NCI-H1105 treated with DMSO at 0.1 percent for 48 hours (cell line): ENCODE measurements at regions not wholly inside any gene's neighbourhood (a gene's known extent, or its start where the extent isn't known, plus 50 kb on each side); places are given as distances from the start of the nearest gene placed in this dataset.

Experiments used
- DNase-seq: peaks from one replicate; lab custom pipeline; 2025; lab: John Stamatoyannopoulos, UW

DNA sequence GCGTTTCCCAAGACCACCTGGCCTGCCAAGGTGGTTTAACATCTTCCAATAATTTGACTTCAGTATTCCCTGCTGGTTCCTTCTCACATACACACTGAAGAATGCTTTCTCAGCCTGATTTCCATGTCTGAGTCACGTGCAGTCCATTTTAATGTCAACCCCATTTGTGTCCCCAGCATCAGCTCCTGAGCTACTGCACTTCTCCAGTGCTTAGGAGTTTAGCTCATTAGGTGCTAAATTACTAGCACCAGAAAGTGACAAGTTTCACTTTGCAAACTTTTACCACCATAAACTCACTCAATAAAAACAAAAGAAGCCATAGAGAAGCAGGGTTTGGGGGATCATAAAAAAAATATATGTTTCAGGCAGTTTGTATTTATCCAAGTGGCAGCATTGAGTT, 279.3 kb upstream of the SORCS1 start:
- DNase-seq, result no peak

GRCh38 chr10:107443326-107443725, 278.8 kb upstream of the SORCS1 start:
- no peak for DNase-seq

- no peak for DNase-seq
Measured at GRCh38 chr10:107442035-107442505, 277.6 kb upstream of the SORCS1 start.

DNA sequence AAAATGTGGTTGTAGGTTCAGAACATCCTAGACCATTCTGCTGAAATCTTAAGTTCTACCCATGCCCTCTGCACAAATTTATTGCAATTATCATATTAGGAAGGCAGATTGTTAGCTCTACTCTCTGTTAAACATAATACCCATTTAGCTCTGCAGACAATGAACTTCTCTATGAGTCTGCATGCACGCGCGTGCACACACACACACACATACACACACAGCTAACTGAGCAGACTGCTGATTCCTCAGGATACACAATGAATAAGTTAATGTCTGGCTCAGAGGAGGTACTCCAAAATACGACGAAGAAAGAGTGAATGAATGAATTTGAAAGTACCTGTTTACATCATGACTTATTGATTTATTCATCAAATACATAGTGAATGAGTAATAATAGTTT, 276.2 kb upstream of the SORCS1 start:
- no peak for DNase-seq

DNA sequence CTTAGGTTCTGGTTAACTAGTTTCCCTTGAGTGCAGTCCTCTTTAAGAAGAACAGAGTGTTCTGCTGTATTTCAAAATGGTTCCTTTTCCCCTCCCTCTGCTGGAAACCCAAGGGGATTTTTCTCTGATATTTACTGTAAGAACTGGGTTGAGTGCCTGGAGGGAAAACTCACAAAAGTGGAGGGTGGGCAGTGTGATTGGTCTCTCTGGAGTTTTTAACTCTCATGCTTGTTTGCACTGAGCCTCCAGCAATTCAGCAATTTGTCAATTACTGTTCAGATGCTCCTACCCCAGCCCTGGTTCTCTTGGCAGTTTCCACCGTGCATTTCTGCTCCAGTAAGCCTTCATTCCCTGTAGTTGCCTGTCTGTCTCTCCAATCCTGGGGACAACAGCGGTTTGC, 273.4 kb upstream of the SORCS1 start:
- DNase-seq, result no peak

GRCh38 chr10:107436568-107436967, 272.1 kb upstream of the SORCS1 start:
- no peak for DNase-seq

DNA sequence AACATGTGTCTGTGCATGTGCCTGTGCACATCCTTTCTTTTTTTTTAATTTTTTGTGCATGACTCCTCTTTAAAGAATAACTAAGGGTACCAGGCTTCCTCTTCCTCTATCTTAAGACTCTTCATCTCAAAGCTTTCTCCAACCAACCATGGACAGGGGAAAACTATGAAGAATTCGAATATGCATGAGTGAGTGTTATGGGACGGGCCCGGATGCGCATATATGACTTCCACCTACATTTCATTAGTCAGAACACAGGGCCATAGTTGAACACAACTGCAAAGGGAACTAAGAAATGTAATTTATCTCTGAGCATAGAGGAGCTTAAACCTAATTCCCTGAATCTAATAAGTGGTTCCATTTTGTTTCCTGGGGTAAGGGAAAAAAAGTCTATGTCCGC, 270.3 kb upstream of the SORCS1 start:
- no peak for DNase-seq

DNA sequence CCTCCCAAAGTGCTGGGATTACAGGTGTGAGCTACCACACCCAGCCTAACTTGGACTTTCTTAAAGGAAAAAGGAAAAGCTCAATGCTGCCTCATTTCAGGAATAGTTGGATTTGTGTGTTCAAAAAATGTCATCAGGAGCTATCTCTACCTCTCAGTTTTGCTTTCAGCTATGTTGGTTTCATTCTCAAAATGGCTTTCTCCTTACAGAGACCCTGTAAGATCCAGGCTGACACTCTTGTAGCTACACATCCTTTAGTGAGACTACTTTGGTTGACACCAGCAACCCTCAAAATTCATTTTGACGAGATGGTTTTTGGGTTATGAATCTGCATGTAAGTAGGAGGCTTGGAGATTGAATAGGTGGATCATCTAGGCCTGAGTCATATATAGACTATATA, 269.7 kb upstream of the SORCS1 start:
- no peak for DNase-seq

DNA sequence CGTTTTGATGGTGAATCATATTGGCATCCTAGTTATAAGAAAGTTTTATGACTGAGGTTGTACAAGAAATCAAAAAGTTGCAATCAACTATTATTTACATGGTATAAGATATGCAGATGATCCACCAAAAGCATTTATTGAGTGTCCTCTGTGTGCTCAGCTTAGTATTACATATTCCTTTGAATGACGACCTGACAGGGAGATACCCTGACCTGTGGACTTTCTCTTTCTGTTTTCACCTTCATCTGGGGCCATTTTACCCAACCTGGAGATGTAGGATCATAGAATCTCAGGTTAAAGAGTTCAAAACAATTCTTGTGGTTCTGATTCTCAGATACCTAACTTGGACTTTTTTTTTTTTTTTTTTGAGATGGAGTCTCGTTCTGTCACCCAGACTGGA, 269.1 kb upstream of the SORCS1 start:
- no peak for DNase-seq

GRCh38 chr10:107430446-107430845, 265.9 kb upstream of the SORCS1 start:
- DNase-seq, result no peak

DNA sequence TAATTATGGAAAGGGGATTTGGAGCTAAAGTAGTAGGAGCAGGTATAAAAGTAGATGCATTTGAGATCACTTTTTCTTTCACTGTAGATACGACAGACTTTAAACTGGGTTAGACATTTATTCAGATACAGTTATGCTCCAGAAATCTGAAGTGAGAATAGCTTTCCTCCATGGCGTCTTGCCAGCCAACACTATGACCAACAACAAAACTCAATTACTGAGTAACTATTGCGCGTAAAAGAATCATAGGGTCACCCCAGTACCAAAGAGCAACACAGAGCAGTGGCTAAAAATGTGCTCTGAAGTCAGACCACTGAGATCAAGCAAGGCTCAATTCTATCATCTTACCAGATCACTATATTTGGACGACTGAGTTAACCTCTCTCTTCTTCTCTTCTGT, 262.5 kb upstream of the SORCS1 start:
- no peak for DNase-seq

DNA sequence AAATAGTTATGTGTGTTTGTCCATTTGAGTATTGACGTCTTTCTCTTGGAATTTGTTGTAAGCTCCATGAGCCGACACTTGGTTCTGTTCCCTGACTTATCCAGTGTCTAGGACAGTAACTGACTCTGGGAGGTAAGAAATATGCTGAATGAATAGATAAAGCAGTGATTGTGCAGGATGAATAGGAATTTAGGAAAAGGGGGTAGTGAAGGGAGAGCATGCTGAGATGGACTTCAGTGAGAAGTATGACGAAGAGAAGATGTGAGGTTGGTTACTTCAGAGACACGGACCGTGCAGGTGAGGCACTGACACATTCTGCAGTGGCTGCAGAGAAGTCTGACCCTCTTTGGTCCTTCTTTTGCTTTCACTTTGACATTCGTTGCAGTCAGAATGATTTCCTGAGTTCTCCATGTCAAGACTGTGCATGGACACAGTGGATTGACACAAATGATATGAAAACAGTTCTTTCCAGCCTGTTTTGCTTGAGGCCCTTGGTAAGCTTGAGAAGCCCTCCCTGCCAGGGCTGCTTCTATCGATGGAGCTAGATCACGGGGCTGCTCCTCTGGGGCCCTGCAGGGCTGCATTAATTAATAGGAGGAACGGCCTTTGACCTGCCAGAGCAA, 261.5 kb upstream of the SORCS1 start:
- DNase-seq, result no peak

DNA sequence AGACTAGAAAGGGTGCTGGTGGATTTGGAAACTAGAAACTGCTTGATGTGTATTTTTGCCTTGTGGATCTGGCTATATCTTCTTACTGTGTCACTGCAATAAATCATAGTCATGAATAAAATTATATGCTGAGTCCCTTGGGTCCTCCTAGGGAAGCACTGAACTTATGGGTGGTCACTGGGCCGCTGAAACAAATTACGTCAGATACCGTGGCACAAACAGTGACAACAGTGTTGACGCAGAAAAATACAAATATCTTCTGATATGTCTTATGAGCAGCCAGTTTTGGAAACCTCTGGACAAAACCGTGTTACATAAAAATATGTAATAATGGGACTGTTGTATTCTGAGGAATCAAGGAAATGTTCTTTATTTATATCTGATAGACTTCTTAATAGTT, 260.1 kb upstream of the SORCS1 start:
- no peak for DNase-seq

- no peak for DNase-seq
Measured at GRCh38 chr10:107423903-107424302, 259.4 kb upstream of the SORCS1 start.

- DNase-seq, result no peak
Measured at GRCh38 chr10:107422681-107423080, 258.2 kb upstream of the SORCS1 start.

GRCh38 chr10:107420196-107420595, 255.7 kb upstream of the SORCS1 start:
- no peak for DNase-seq

GRCh38 chr10:107418085-107418806, 253.7 kb upstream of the SORCS1 start:
- DNase-seq, result no peak

DNA sequence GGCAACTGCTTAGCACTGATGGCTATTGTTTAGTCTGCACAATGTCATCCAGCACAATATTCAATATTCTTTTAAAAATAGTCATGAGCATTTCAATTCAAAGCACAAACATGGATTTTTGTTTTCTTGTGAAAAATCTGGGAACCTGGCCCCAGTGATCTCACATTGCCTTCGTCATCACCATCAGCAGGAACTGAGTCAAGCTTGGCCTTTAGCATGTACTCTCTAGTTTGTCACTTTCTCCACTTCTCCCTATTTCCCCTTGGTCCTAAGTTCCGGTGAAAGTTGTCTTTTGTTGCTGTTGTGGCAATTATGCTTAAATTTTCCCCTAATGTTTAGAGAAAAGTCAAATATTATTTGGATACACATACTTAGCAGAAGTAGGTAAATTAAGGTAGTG, 252.9 kb upstream of the SORCS1 start:
- DNase-seq, result no peak

DNA sequence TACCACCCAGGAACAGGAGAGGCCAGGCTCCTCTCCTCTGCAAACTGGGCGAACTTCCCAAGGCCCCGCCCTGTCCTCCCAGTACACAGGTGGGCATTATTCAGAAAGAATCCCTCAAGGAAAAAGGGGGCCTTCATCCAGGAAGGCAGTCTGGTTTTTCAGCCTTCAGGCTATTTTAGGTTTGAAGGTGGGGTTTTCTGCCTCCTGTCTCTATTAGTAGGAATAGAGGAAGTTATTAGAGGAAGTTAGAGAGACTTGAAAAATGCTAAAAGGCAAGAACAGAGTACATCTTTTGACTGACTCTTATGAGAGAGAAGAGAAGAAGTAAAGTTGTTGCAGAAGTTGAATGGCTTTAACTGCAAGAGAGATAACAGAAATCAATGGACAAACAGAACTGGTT, 250.9 kb upstream of the SORCS1 start:
- DNase-seq, result no peak

GRCh38 chr10:107413971-107414370, 249.5 kb upstream of the SORCS1 start:
- no peak for DNase-seq

- peak; percentile 4 for DNase-seq
Measured at GRCh38 chr10:107409522-107409921, 245.0 kb upstream of the SORCS1 start.

DNA sequence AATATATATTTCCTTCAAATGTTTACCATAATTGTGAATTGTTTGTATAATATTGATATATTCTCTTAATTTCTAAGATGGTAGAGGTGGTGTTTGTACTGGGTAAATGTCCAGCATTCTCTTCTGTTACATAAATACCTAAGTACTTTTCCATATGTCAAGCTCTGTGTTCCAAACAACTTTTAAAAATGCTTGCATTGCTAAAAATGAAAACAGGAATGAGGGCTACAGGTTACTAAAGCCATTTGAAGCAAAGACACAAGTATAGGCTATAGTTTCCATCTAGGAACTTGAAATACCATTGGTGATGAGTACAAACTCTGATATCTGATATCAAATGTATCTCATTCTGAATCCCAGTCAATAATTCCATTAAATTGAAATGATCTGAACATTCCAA, 233.6 kb upstream of the SORCS1 start:
- DNase-seq, result no peak

DNA sequence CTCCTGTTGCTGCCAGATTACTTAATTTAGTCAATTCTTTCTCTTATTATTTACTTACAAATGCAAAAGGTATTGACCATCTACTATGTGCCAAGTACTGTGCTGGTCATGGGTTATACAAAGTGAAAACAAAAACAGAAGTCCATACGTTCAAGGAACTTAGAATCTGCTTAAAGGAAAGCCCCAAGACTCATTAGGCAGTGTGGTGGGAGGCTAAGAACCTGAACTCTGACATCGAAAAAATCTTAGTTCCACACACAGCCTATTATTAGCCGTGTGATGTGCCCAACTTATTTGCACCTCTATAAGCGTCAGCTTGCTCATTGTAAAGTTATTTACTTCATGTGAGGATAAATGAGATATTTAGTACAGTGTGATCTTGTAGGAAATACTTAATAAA, 227.4 kb upstream of the SORCS1 start:
- no peak for DNase-seq

- DNase-seq, result no peak
Measured at GRCh38 chr10:107390563-107390962, 226.1 kb upstream of the SORCS1 start.
